Colonic mucosa (tissue), 4 donors: ENCODE measurements at regions not wholly inside any gene's neighbourhood (a gene's known extent, or its start where the extent isn't known, plus 50 kb on each side); places are given as distances from the start of the nearest gene placed in this dataset.

ENCODE experiments used
- DNase-seq: peaks from one replicate; pipeline ENCODE4 v3.0.0-alpha.2; 2020
- H3K27ac ChIP-seq: fragments of 200-600 bp; one replicate; pipeline ENCODE4 v1.8.0; 2021
- H3K27me3 ChIP-seq: fragments of 200-600 bp; one replicate; pipeline ENCODE4 v1.8.0; 2021
- H3K36me3 ChIP-seq: fragments of 200-600 bp; one replicate; pipeline ENCODE4 v1.8.0; 2021
- H3K4me1 ChIP-seq: fragments of 200-600 bp; one replicate; pipeline ENCODE4 v1.8.0; 2021; ENCODE audit warnings: mild to moderate bottlenecking
- H3K4me3 ChIP-seq: fragments of 200-600 bp; one replicate; pipeline ENCODE4 v1.8.0; 2021
- H3K9ac ChIP-seq, 2 donors: one replicate each; pipeline ENCODE4 v1.7.0; 2013; ENCODE audit warnings: control low read depth in 2 of 2, low read depth in 2 of 2, low read length in 2 of 2
- H3K9me3 ChIP-seq: fragments of 200-600 bp; one replicate; pipeline ENCODE4 v1.8.0; 2021
- intact Hi-C: fragments of 100-400 bp; cut with DNase I; formaldehyde crosslinking; loops from one replicate; pipeline ENCODE4 v1.14.1; 2022
- TF ChIP-seq, protein P1 (sequence below): fragments of 200-600 bp; IDR thresholded peaks from one replicate; pipeline ENCODE4 v1.8.0; 2022; ENCODE audit warnings: antibody characterized with exemption, mild to moderate bottlenecking
- donor health status: healthy.
- donor health status: DM: no; HTN: no; CAD: no.
- donor health status: DM: no; HTN: no; CAD: no.

- intact Hi-C loops = no loop called here
- DNase-seq = no peak
- TF ChIP-seq, protein P1, sequence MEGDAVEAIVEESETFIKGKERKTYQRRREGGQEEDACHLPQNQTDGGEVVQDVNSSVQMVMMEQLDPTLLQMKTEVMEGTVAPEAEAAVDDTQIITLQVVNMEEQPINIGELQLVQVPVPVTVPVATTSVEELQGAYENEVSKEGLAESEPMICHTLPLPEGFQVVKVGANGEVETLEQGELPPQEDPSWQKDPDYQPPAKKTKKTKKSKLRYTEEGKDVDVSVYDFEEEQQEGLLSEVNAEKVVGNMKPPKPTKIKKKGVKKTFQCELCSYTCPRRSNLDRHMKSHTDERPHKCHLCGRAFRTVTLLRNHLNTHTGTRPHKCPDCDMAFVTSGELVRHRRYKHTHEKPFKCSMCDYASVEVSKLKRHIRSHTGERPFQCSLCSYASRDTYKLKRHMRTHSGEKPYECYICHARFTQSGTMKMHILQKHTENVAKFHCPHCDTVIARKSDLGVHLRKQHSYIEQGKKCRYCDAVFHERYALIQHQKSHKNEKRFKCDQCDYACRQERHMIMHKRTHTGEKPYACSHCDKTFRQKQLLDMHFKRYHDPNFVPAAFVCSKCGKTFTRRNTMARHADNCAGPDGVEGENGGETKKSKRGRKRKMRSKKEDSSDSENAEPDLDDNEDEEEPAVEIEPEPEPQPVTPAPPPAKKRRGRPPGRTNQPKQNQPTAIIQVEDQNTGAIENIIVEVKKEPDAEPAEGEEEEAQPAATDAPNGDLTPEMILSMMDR = no peak
- Histone ChIP-seq H3K36me3 (no peaks in the 10 kb centered on the region), H3K27ac (no peak overlapping the region), H3K4me3 (no peak overlapping the region), H3K9me3 (no peaks in the 10 kb centered on the region), H3K4me1 (no peaks in the 10 kb centered on the region), H3K9ac (no peak overlapping the region), H3K27me3 (no peaks in the 10 kb centered on the region)
Measured at GRCh38 chr5:164721116-164721515, 1215.7 kb downstream of the MAT2B start.

- Histone ChIP-seq H3K27me3 (no peaks in the 10 kb centered on the region), H3K4me3 (no peak overlapping the region), H3K9ac (no peak overlapping the region), H3K4me1 (no peaks in the 10 kb centered on the region), H3K36me3 (no peaks in the 10 kb centered on the region), H3K27ac (no peak overlapping the region), H3K9me3 (no peaks in the 10 kb centered on the region)
- DNase-seq = no peak
- TF ChIP-seq, protein P1 = no peak
- intact Hi-C loops = no loop called here
Measured at GRCh38 chr5:164721656-164722055, 1216.2 kb downstream of the MAT2B start.

GRCh38 chr5:164722702-164723101 is 1217.3 kb downstream of the MAT2B start:
- H3K27me3 ChIP-seq = no peaks in the 10 kb centered on the region
- no peak for DNase-seq
- no peaks in the 10 kb centered on the region for H3K36me3 ChIP-seq
- intact Hi-C loops = no loop called here
- no peak overlapping the region for H3K9ac ChIP-seq
- no peak overlapping the region for H3K27ac ChIP-seq
- no peaks in the 10 kb centered on the region for H3K4me1 ChIP-seq
- H3K4me3 ChIP-seq = no peak overlapping the region
- TF ChIP-seq, protein P1 = no peak
- no peaks in the 10 kb centered on the region for H3K9me3 ChIP-seq

- Histone ChIP-seq H3K9ac (no peak overlapping the region), H3K4me1 (no peaks in the 10 kb centered on the region), H3K27me3 (no peaks in the 10 kb centered on the region), H3K36me3 (no peaks in the 10 kb centered on the region), H3K9me3 (no peaks in the 10 kb centered on the region), H3K4me3 (no peak overlapping the region), H3K27ac (no peak overlapping the region)
- TF ChIP-seq, protein P1 = no peak
- intact Hi-C loops = no loop called here
- DNase-seq = no peak
Measured at GRCh38 chr5:164727012-164727411, 1221.6 kb downstream of the MAT2B start.

GRCh38 chr5:164728733-164729132 is 1223.3 kb downstream of the MAT2B start:
- no peaks in the 10 kb centered on the region for H3K27me3 ChIP-seq
- no peak overlapping the region for H3K9ac ChIP-seq
- no peak overlapping the region for H3K4me3 ChIP-seq
- no peak for DNase-seq
- H3K36me3 ChIP-seq = no peaks in the 10 kb centered on the region
- TF ChIP-seq, protein P1 = no peak
- intact Hi-C loops = no loop called here
- no peak overlapping the region for H3K27ac ChIP-seq
- no peaks in the 10 kb centered on the region for H3K4me1 ChIP-seq
- no peaks in the 10 kb centered on the region for H3K9me3 ChIP-seq

DNA sequence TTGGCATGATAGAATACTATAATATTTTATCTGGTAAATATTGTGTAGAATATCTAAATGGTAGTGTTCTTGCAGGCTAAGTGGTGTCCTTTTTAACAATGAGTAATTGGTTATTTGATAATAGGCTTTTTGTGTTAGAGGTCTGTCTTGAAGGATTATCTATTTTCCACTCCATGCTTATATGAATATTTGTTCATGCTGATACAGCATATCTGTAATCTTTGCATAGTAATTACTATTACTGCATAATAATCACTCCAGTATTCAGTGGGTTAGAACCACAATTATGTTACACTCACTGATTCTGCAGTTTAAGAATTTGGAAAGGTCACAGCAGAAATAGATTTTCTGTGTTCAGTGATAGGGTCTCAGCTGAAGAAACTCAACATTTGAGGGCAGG is 1229.9 kb downstream of the MAT2B start:
- H3K4me3 ChIP-seq = no peak overlapping the region
- H3K36me3 ChIP-seq = no peaks in the 10 kb centered on the region
- H3K9me3 ChIP-seq = no peaks in the 10 kb centered on the region
- H3K27me3 ChIP-seq = no peaks in the 10 kb centered on the region
- TF ChIP-seq, protein P1 = no peak
- no peak for DNase-seq
- intact Hi-C loops = no loop called here
- no peak overlapping the region for H3K27ac ChIP-seq
- H3K9ac ChIP-seq = no peak overlapping the region
- no peaks in the 10 kb centered on the region for H3K4me1 ChIP-seq
